ENCODE measurements at regions not wholly inside any gene's neighbourhood (a gene's known extent, or its start where the extent isn't known, plus 50 kb on each side); places are given as distances from the start of the nearest gene placed in this dataset.

- Histone ChIP-seq H3K4me1 (ENCODE audit: insufficient read depth, low read length) (no peaks in the 10 kb centered on the region), H3K36me3 (ENCODE audit: insufficient read depth, low read length) (no peaks in the 10 kb centered on the region), H3K4me3 (ENCODE audit: insufficient read depth, low read depth, low read length) (no peak overlapping the region), H3K27ac (ENCODE audit: low read depth, low read length) (no peak overlapping the region), H3K4me2 (ENCODE audit: low read length) (no peak overlapping the region), H3K27me3 (ENCODE audit: insufficient read depth, low read length) (no peaks in the 10 kb centered on the region), H3K79me2 (ENCODE audit: insufficient read depth, low read length) (no peaks in the 10 kb centered on the region), H3K9me3 (ENCODE audit: insufficient read depth, low read depth, low read length) (no peaks in the 10 kb centered on the region), H3K9ac (ENCODE audit: low read length) (no peak overlapping the region), H2AFZ (ENCODE audit: low read depth, low read length) (no peak overlapping the region), H4K20me1 (ENCODE audit: insufficient read depth, low read length) (no peaks in the 10 kb centered on the region)
- no peak for DNase-seq (ENCODE audit: low read depth)
- H3K4me1 Mint-ChIP-seq (ENCODE audit: low read depth, unreplicated experiment), result no peaks in the 10 kb centered on the region
- H3K27me3 Mint-ChIP-seq (ENCODE audit: low read depth, unreplicated experiment), result no peaks in the 10 kb centered on the region
- TF ChIP-seq EZH2 (IDR thresholded peaks at IDR 0.05; ENCODE audit: insufficient read depth, low read length), result no peak
- no peak for TF ChIP-seq CTCF (IDR thresholded peaks at IDR 0.05; ENCODE audit: insufficient read depth, low read depth, low read length)
- FAIRE-seq, result no peak
- H3K36me3 Mint-ChIP-seq (ENCODE audit: low read depth, unreplicated experiment), result no peaks in the 10 kb centered on the region
- no peak overlapping the region for H3K27ac Mint-ChIP-seq (ENCODE audit: unreplicated experiment)
- no peak overlapping the region for H3K4me3 Mint-ChIP-seq (ENCODE audit: unreplicated experiment)
- no peaks in the 10 kb centered on the region for H3K9me3 Mint-ChIP-seq (ENCODE audit: unreplicated experiment)
Measured at GRCh38 chr3:6743067-6743720, 117.7 kb upstream of the GRM7 start.

GRCh38 chr3:6746443-6746842 is 114.5 kb upstream of the GRM7 start:
- no peaks in the 10 kb centered on the region for H3K9me3 ChIP-seq (ENCODE audit: insufficient read depth, low read depth, low read length)

More at GRCh38 chr3:6746443-6746842, 114.5 kb upstream of the GRM7 start:
- TF ChIP-seq CTCF (IDR thresholded peaks at IDR 0.05; ENCODE audit: insufficient read depth, low read depth, low read length) (no peak), EZH2 (IDR thresholded peaks at IDR 0.05; ENCODE audit: insufficient read depth, low read length) (no peak)
- Mint-ChIP-seq H3K27ac (ENCODE audit: unreplicated experiment) (no peak overlapping the region), H3K27me3 (ENCODE audit: low read depth, unreplicated experiment) (no peaks in the 10 kb centered on the region), H3K4me1 (ENCODE audit: low read depth, unreplicated experiment) (no peaks in the 10 kb centered on the region), H3K4me3 (ENCODE audit: unreplicated experiment) (no peak overlapping the region), H3K9me3 (ENCODE audit: unreplicated experiment) (no peaks in the 10 kb centered on the region), H3K36me3 (ENCODE audit: low read depth, unreplicated experiment) (no peaks in the 10 kb centered on the region)
- Histone ChIP-seq H3K9ac (ENCODE audit: low read length) (no peak overlapping the region), H3K4me2 (ENCODE audit: low read length) (no peak overlapping the region), H2AFZ (ENCODE audit: low read depth, low read length) (no peak overlapping the region), H4K20me1 (ENCODE audit: insufficient read depth, low read length) (no peaks in the 10 kb centered on the region), H3K27me3 (ENCODE audit: insufficient read depth, low read length) (no peaks in the 10 kb centered on the region), H3K4me3 (ENCODE audit: insufficient read depth, low read depth, low read length) (no peak overlapping the region), H3K4me1 (ENCODE audit: insufficient read depth, low read length) (no peaks in the 10 kb centered on the region), H3K79me2 (ENCODE audit: insufficient read depth, low read length) (no peaks in the 10 kb centered on the region), H3K36me3 (ENCODE audit: insufficient read depth, low read length) (no peaks in the 10 kb centered on the region), H3K27ac (ENCODE audit: low read depth, low read length) (no peak overlapping the region)
- no peak for DNase-seq (ENCODE audit: low read depth)
- no peak for FAIRE-seq
